GM23338 (cell line): ENCODE measurements at regions not wholly inside any gene's neighbourhood (a gene's known extent, or its start where the extent isn't known, plus 50 kb on each side); places are given as distances from the start of the nearest gene placed in this dataset.

ENCODE experiments used
- CTCF ChIP-seq, 2 experiments: fragments of 200-600 bp in 1 of 2; sonication (generic) in 1 of 2; conservative IDR thresholded peaks; 2 replicates each; pipeline versions ENCODE4 v1.5.1 to v1.6.1; 2016 to 2017; ENCODE audit warnings: antibody characterized with exemption in 2 of 2, low read depth in 2 of 2, mild to moderate bottlenecking in 2 of 2, moderate library complexity in 1 of 2
- JUNB ChIP-seq: IDR thresholded peaks from one replicate; pipeline ENCODE4 v1.6.1; 2016; ENCODE audit warnings: antibody characterized with exemption; ENCODE audit not compliant: unreplicated experiment
- POLR2AphosphoS5 ChIP-seq: IDR thresholded peaks from 2 replicates; pipeline ENCODE4 v1.6.1; 2016; ENCODE audit warnings: antibody characterized with exemption, low read depth

GRCh38 chr4:81550388-81550859, 78.7 kb upstream of the RASGEF1B start:
- no peak for TF ChIP-seq CTCF (conservative IDR thresholded peaks at IDR 0.05; ENCODE audit: low read depth in 2 of 2)
- TF ChIP-seq POLR2AphosphoS5 = no peak
- TF ChIP-seq JUNB = no peak
